ENCODE measurements at regions not wholly inside any gene's neighbourhood (a gene's known extent, or its start where the extent isn't known, plus 50 kb on each side); places are given as distances from the start of the nearest gene placed in this dataset.
A peak's percentile ranks its signal among the peaks of the same experiment; 100 is the strongest.

DNA sequence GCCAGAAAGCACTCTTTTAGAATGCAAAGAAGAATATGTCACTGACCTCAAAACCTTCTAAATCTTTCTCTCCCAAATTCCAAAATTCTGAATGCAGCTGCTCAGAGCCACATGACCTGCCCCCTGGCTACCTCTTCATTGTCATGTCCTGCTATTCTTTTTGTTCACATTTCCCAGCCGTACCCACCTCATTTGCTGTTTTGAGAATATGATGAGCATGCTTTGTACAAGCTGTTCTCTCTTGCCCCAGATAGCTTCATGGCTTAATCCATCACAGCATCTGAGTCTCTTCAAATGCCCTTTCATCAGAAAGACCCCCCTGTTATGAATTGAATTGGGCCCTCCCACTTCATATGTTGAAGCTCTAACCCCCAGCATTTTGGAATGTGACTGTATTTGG, 214.3 kb downstream of the KCNS3 start:
- no peak for DNase-seq

DNA sequence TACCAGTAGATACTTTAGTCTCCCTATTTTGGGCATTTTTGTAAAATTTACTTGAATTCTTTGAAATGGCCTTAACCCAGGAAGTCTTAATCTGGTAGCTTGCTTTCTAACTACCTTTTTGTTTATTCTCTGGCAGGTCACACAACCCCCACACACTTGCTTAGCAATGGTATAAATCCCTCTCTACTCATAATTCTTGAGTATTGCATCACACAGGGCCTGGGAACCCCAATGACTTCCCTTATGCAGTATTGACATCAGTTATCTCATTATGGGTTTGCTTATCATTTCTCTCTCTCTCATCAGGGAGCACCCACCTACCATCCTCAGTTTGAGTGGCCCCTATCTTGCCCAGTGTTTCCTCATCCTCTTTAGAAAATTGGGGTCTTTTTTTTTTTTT, 207.1 kb downstream of the KCNS3 start:
- no peak for DNase-seq

DNA sequence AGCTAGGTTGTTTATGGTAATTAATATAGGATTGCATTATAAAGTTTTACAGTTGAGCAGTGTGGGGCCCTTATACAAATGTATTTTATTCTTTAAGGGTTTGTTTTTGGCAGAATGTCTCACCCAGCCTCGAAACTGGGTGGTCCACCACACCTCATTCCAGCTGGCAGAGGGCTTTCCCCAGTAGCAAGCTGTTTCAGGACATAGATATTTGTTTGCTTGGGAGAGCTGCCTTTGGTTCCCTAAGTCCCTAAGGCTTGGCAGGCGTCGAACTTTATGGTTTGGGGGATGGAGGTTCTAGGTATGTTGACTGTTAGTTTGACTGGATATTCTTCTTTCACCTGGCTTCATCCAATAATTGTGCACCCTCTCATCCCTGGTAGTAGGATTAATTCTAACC, 205.9 kb downstream of the KCNS3 start:
- DNase-seq: no peak

DNA sequence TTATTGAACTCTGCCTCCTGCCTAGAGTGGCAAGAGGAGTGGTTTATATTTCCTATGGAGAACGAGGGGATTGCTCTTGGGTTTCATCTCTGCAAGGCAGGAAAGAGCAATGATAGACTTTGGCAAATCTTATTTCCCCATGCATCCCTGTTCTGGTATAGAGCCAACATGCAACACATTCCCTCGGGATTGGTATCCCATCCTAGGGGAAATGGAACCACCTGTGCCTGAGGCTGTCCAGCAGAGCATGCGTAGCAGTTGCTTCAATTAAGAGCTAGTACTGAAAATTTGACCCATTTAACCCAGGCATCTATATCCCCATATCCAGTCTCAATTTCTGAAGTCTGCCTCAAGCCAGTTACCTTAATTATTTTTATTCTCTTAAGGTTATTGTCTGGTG, 205.3 kb downstream of the KCNS3 start:
- DNase-seq: no peak

DNA sequence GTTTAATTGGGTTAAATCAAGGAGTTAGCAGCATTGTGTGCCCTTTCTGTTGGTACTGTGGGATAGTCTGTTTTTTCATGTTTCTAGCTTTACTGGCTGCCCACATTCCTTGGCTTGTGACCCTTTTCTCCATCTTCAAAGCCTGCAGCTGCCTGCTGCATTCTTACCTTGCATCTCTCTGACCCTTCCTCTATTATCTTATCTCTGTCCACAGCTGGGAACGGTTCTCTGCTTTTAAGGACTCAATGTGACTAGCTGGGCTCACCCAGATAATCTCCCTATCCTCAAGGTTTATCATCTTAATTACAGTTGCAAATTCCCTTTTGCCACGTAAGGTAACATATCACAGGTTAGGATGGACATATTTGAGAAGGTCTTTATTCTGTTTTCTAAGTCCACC, 199.7 kb downstream of the KCNS3 start:
- no peak for DNase-seq

DNA sequence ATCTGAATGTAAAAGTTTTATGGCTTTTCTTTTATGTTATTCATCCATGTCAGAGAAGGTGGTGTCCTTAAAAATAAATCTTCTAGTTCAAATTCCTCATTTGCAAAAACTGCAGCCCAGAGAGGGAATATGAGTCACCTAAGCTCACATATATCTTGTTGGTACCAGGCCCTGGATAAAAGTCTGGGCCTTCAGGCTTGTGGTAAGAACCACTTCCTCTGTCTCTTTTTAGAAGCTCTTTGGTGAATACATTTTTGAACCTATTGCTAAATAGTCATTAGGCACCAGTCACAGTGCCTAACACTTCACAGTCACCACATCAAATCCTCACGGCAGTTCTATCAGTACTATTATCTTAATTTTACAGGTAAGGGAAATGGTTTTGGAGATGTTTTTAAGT, 199.2 kb downstream of the KCNS3 start:
- no peak for DNase-seq

DNA sequence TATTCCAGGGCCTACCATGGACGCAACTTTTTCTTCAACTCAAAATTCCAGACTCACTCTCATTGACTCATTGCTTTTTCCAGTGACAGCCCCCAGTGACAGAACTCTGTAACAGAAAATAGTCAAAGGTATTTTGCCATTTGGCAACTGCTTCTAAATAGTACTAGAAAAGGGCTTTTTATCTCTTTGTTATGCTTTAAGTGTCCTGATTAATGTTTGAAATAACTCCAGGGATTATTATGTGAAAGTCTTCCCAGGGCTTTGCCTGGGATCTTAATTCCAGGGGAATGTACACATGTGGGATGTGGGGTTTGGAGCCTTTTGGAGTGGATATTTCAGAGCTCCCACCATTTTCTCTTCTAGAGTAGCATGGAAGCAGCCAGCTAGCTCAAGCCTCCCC, 198.8 kb downstream of the KCNS3 start:
- DNase-seq: no peak

DNA sequence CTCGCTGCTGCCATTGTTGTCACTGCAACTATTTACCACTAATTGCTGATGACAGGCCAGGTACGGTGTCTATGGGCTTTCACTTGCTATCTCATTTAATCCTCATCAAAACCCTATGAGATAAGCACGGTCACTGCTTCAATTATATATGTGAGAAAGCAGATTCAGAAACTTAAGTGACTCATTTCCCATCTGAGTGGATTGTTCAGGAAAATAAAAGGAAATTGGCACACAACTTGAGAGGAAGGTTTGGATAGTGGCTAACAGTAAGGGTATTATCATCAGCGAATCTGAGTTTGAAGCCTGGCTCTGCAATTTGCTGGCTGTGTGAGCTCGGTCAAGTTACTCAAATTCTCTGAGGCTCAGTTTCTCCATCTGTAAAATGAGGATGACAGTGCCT, 196.0 kb downstream of the KCNS3 start:
- no peak for DNase-seq

DNA sequence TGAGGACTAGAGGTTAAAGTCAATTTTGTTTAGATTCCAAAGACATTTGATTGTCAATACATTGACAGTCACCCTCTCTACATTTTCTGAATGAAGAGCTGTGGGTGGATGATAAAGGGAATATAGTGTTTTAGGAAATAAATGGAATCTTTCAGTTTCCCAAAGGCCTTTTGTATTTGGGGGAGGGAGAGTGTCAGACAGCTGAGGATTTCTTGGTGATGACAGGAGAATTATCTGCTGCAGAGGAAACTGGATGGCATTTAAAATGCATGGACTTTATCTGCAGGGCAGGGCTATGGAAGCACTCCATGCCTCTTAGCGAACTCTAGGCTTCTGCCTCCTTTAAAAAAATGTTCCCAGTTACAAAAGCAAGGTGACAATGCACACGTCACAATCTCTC, 195.1 kb downstream of the KCNS3 start:
- DNase-seq: no peak

DNA sequence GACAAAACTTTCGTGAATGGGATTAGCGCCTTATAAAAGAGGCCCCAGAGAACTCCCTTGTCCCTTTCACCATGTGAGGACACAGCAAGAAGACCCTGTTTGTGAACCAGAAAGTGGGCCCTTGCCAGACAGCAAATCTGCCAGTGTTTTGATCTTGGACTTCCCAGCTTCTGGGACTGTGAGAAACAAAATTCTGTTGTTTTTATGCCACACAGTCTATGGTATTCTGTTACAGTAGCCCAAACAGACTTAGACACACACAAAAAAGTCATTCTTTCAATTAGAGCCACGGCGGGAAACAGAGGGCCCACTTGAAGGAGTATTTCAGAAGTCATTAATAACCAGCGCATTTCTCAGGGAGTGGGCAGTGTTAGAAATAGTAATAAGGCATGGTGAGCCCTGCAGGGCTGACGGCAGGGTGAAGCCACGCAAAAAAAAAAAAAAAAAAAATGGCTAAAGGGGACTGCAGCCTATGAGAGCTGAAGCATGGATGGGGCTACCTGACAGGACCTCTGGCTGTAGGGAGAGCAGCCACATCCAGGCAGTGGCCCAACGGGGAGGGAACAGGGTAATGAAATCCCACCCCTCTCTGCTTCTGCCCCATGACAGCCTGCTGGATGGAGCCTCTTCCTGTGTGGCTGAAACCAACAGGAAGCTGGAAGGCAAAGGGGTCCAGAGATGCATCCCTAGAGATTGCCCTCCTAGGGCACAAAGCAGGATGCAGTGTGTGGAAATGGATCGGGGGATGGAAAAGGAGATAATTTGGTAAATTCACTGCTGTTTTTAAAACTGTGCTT, 189.3 kb downstream of the KCNS3 start:
- peak in 2 of 51 donors; percentile 1 to 2 for DNase-seq

DNA sequence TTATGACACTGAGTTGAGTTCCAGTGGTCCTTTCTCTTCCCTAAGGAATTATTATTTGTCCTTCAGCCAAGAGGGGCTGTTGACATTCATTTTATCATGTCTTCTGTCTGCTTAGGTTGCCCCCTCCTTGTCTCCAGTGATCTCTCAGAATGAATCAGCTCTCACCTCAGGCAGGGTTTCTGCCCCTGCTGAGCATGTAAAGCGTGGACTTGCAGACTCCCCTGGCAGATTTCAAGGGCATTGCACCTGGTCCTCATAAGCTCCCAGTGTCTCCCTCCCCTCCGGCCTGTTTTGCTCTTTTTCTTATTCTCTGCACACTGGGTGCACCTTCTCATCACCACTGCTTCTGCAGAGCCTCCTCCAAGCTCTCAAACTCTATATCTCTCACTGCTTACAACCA, 188.4 kb downstream of the KCNS3 start:
- DNase-seq: no peak

DNA sequence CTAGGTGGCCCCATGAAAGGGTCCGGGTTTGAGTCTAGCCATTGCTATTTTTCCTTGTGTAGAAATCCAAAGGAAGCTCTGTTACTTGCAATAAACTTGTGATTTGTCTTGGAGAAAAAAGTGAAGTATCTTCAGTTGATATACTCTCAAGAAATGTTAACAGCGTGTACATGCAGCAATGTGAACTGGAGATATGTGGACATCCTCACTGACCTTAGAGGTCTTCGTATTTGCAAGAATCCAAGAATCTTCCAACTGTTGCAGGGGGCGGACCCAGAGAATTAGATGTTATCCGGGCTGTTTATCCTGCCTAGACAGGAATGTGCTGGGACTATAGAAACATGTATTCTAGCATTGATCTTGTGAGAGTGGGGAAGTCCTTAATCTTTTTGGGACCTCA, 187.6 kb downstream of the KCNS3 start:
- DNase-seq: no peak

DNA sequence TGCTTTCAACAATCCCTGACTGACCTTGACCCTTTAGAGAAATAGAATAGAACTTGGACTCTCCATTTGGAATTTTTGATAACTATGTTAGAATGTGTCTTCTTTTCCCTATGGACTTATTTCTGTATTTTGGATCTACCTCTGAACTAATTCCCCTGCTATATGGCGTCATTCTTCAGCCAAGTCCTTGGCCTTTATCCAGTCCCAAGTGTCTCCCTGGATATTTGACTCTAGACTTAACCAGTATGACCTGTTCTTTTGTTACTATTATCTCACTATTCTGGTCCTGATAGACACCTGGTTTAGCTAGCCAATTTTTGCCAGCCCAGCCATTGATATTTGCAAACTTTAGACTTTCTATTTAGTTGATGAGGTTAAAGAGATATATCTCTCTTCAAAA, 186.8 kb downstream of the KCNS3 start:
- DNase-seq: no peak

DNA sequence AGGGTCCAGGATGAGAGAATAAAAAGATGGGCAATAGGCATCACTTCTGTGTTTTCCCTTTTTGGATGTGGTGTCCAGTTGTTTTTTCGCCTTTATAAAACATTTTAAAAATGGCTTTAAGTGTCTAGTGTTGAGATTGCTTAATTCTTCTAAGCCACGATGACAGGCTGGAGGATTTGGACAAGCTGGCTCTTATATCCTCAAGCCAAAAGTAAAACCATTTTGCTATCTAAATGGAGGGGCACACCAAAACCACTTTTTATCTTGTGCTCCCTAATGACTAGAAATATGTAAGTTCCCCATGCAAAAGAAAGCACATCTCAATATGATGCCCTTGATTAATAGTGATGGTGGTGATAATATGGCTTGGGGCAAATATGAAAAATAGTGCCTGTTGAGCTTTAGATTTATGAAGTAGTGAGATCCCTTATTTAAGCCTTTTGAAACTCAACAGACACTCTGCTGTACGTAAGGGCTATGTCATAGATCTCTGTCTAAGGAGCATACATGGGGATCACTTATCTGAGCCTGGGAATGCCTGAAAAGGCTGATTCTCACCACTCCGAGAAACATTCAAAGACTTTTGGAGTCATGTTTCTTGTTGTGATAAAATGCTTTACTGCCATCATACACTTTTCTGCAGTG, 185.5 kb downstream of the KCNS3 start:
- DNase-seq: no peak

DNA sequence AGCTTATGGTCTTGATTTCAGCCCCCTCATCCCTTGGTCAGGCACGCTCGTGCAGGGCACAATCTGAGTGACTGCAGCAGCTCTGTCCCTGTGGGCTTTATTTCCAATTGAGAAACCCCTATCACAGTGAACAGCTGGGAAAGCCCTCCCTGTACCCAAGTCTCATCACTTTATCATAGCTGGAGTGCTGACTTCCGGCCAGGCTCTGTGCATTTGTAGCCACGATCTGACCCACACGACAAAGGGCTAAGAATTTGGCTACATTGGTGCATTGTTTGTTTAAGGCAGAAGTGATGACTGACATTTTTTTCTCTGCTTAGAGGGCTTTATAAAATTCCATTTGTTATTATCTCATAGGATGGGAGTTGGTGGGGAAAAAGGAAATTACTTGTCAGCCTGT, 184.4 kb downstream of the KCNS3 start:
- DNase-seq: no peak

DNA sequence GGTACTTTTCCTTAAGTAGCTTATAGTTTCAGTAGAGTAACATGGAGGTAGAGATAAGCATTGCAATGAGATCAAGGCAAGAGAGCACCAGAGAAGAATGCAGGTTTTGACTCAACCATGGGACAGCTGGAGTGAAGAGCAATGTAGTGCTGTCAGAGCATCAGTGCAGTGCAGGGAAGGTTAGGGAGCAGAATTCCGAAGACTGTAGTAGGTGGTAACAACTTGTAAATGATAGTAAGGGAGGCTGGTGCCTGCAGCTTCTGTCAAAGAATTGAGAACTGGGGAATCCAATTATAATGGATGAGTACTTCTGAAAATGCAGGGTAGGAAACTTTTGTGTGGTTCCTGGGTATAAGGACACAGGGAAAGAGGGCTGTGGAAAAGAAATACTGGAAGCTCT, 183.2 kb downstream of the KCNS3 start:
- DNase-seq: no peak

DNA sequence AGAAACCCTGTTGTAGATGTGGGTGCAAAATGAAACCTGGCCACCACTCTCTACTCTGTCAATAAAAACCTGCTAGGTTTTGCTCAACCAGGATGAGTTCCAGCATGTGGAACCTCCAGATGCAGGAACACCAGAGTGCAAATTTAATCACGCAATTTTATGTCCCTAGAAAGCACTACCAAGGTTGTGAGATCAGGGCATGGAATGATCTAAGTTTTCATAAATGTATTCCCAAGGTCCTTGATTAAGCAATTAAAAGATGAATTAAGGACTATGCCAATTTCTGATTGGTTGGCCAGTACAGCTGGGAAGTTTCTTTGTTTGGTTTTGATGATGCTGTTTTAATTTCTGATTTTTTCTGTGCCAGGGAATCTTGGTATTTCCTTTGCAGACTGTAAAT, 179.2 kb downstream of the KCNS3 start:
- DNase-seq: no peak

DNA sequence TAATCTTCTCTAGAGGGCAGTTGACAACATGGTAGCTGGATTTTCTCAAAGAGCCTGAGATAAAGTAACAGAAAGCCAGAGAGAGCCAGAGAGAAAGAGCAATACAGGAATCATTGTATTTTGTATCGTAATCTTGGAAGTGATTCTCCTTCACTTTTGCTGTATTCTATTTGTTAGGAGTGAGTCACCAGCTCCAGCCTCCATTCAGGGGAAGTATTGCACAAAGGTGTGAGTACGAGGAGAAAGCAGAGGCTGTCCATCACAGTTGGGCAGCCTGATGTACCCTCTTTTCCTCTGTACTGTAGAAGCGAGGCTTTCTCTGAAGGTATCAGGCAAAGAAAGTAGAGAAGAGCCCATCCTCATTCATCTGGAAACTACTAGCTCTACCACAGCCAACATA, 176.8 kb downstream of the KCNS3 start:
- no peak for DNase-seq

DNA sequence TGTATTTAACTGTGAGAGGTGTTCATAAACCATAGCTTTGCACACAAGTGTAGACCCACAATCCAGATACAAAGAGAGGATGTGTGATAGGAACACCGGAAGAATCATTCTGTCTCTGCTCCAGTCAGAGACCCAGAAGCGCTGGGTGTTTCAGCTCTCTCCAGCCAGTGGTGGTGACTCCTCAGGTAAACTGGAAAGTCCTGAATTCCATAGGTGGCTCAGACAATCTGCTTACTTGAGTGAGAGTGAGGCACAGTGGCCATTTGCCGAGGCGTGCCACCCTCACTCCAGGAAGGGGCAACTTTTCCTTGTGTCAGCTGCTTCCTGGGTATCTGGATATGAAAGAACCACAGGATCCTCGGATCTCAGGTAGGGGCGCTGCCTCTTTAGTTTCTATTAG, 171.5 kb downstream of the KCNS3 start:
- no peak for DNase-seq

DNA sequence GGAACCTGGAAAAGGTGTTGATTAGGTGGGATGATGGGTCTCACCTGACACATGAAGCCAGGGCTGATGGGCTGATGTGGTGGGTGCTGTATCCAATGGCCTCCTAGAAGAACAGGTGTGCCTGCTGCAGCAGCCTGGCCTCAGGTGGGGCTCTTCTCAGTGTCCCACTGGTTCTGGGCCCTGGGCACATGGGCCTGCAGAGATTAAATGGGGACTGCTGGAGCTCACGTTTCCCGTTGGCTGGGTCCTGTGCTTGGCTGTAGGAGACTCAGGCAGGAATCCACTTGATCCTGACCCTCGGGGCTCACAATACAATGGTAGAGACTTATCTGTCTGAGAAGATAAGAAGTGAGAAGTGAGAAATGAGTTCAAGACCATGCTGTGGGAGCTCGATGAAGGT, 170.9 kb downstream of the KCNS3 start:
- DNase-seq: no peak

DNA sequence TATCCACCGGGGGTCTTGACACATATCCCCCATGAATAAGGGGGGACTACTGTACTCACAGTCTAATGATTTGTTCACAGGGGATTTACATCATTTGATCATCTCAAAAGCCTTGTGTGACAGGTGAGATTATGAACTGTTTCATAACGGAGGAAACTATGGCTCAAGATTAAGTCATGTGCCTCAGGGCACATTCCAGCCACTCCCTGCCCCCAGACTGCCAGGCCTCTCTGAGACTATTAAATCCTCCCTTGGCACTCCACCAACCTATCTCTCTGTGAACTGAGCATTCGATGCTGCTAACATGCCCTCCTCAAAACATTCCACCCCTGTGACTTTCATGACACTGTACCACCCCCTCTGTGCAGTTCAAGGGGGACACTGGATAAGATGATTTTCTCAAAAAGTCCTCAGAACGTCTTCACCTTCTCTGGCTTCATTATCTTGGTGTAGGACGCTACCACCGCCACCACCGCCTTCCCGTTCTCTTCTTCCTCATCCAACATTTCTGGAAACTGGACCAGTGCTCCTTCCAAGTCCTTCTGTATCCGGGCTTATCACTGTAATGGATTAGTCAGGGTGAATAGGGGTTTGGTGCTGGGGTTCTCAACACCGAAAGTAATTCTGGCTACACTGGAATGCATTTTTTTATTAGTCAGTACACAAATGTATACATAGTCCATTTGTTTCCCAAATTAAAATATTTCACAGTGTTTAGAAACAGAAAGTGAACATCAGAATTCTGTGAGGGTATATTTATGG, 169.6 kb downstream of the KCNS3 start:
- peak in 1 of 51 donors; percentile 3 for DNase-seq

DNA sequence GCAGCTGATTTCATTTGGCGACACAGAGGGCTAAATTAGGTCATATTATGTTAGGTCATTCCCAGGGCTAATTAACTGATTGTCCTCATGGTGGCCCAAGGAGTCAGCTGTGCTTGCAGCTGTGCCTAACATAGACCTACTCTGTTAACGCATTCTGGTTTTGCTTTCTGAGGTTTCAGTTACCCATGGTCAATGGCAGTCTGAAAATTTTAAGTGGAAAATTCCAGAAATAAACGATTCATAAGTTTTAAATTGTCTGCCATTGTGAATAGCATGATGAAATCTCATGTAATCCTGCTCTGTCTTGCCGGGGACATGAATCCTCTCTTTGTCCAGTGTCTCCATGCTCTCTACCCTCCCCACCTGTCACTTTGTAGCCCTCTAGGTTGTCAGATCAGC, 168.7 kb downstream of the KCNS3 start:
- DNase-seq: peak in 6 of 51 donors; percentile 1 to 43 (median 12)
